COR-L47 (cell line): ENCODE measurements at regions not wholly inside any gene's neighbourhood (a gene's known extent, or its start where the extent isn't known, plus 50 kb on each side); places are given as distances from the start of the nearest gene placed in this dataset.
A peak's percentile ranks its signal among the peaks of the same experiment; 100 is the strongest.
"Not testable (repeated sequence)": the region's sequence is repeated elsewhere in the genome, so short reads cannot be mapped to it uniquely, and the experiment has no call there.

ENCODE experiments used
- DNase-seq: peaks from one replicate; lab custom pipeline; 2025; lab: John Stamatoyannopoulos, UW

- DNase-seq: no peak
Observed at GRCh38 chr4:100023800-100024199, 73.7 kb upstream of the H2AZ1 start.

- DNase-seq: peak; percentile 60
Observed at GRCh38 chr4:100022792-100023222, 72.7 kb upstream of the H2AZ1 start.

DNA sequence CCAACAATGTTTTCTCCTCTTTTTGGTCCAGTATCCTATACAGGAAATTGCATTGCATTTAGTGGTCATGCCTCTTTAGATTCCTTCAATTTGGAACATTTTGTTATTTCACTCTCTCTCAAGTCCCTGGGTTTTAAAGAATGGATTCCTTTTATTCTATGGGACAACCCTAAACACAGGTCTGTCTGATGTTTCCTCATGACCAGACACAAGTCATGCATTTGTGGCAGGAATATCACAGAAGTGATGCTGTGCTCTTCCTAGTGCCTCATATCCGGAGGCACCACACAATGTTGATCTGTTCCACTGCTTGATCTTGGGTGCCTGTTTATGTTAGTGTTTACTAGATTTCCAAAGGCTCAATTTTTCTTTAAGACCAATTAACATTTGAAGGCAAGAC, 69.7 kb upstream of the H2AZ1 start:
- DNase-seq: no peak

GRCh38 chr4:100017637-100018310, 67.7 kb upstream of the H2AZ1 start:
- DNase-seq: no peak

DNA sequence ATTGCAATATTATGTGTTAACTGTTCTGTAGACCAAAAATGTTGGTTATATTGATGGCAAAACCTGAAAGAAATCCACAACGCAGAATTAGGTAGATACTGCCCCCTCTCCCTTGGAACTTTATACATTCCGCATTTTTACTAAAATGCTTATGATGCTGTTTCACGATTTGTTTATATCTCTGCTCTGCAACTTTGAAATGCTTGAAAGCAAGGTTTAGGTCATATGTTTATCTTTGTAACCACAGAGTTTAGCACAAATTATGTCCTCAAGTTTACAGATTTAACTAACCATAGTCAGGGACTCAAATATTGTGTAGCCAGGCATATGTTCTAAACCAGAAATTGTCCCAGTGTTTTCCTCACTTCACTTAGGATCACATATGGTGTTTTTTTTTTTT, 66.1 kb upstream of the H2AZ1 start:
- no peak for DNase-seq

DNA sequence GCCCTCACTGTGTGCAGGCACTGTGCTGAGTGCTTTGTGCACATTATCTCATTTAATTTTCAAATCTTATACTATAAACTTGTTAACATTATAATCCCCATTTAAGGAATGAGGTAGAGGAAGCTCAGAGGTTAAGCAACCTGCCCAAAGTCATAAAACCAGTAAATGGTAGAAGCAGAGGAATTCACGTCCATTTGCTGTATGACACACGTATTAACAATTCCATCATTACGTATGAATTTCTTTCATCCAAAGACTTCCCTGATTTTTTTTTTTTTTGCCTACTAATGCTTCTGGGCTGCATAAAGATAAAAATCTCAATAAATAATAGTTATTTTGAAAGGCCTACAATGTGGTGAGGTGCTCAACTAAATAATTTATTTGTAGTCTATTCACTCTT, 64.5 kb upstream of the H2AZ1 start:
- DNase-seq: no peak

DNA sequence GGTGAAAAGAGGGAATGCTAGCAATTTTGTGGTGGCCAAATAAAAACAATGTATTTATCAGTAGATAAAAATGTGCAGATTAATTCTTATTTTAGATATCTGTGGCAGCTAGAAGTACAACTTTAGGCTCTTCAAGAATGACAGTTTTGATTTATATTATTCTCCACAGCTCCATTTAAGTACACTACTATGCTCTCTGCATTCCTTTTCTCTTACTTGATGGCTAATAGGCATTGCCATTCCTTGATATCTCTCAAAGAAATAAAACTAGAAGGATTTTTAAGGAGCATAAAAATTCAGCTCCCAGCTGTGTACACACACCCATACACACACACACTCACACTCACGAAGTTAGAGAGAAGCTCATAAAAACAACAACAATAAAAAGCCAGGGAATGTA, 59.4 kb upstream of the H2AZ1 start:
- DNase-seq: no peak

DNA sequence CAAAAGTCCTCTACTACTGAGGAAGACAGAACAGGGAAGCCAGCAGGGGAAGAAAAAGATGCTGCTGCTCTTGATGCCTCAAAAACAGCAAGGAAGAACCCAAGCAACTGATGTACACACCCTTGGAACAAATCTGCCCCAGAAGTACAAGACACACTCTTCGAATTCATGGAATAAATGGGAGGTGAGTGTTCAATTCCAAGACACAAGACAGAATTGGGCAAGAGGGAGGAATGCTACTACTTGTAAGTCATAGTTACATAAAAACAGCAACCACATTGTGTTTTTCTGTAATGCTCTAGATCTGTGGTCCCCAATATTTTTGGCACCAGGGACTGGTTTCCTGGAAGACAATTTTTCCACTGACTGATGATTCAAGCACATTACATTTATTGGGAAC, 58.0 kb upstream of the H2AZ1 start:
- DNase-seq: no peak

GRCh38 chr4:100006161-100006560, 56.1 kb upstream of the H2AZ1 start:
- DNase-seq: not testable (repeated sequence)
